GM12878 (cell line): ENCODE measurements at regions not wholly inside any gene's neighbourhood (a gene's known extent, or its start where the extent isn't known, plus 50 kb on each side); places are given as distances from the start of the nearest gene placed in this dataset.
A peak's percentile ranks its signal among the peaks of the same experiment; 100 is the strongest.

ENCODE experiments used
- ATAC-seq: fragments of 200-7000 bp; cut with Tn5 transposase; 3 replicates; pipeline ENCODE4 v1.9.1; 2020; ENCODE audit warnings: mild to moderate bottlenecking, moderate library complexity
- BruUV-seq: library from RNA; stranded (reverse); fragments of 400-500 nt; replicated peaks from 2 replicates; lab custom pipeline; 2021; lab: Mats Ljungman, UMichigan
- CTCF ChIA-PET: fragments of 300-600 bp; sonication (Branson Sonifier 250); formaldehyde crosslinking; extraction: SDS; loops from one replicate; lab custom pipeline; 2021; ENCODE audit warnings: inconsistent platforms; lab: Yijun Ruan, JAX
- POLR2A ChIA-PET: fragments of 350-600 bp; formaldehyde crosslinking; extraction: SDS; loops from one replicate; lab custom pipeline; 2021; ENCODE audit warnings: inconsistent platforms; lab: Charles Lee
- RAD21 ChIA-PET: fragments of 300-600 bp; sonication (Branson Sonifier 250); formaldehyde crosslinking; loops from one replicate; lab custom pipeline; 2023; ENCODE audit warnings: antibody characterized with exemption; ENCODE audit not compliant: unreplicated experiment; lab: Charles Lee
- SMC1A ChIA-PET: fragments of 300-600 bp; sonication (Branson Sonifier 250); formaldehyde crosslinking; loops from one replicate; lab custom pipeline; 2023; ENCODE audit not compliant: unreplicated experiment, uncharacterized antibody; lab: Charles Lee
- DNase-seq: peaks from one replicate; pipeline ENCODE4 v3.0.0-alpha.2; 2011; ENCODE audit warnings: low read depth, low spot score
- FAIRE-seq: peaks from 3 replicates; lab custom pipeline; 2011; peaks lifted over from hg19 to GRCh38; lab: Jason Lieb, UNC
- H2AFZ ChIP-seq: 2 replicates; pipeline ENCODE4 v1.6.0; 2011; ENCODE audit warnings: low read depth, low read length, control low read depth; ENCODE audit not compliant: control insufficient read depth
- H3K27ac ChIP-seq: 2 replicates; pipeline ENCODE4 v1.5.1; 2011; ENCODE audit warnings: control low read depth; ENCODE audit not compliant: control insufficient read depth, insufficient read depth
- H3K27me3 ChIP-seq, 2 experiments: replicated peaks in 1 of 2; 2 replicates each; pipeline versions ENCODE4 v1.6.0 to v1.6.1; 2011; ENCODE audit warnings: low read length in 1 of 2; ENCODE audit not compliant: control insufficient read depth in 2 of 2, insufficient read depth in 2 of 2
- H3K36me3 ChIP-seq, 2 experiments: 2 replicates each; pipeline ENCODE4 v1.5.1; 2011; ENCODE audit warnings: low read length in 1 of 2; ENCODE audit not compliant: control insufficient read depth in 2 of 2, insufficient read depth in 2 of 2
- H3K4me1 ChIP-seq: 2 replicates; pipeline ENCODE4 v1.6.1; 2011; ENCODE audit warnings: mild to moderate bottlenecking, low read length, moderate library complexity, mixed read lengths; ENCODE audit not compliant: control insufficient read depth, insufficient read depth
- H3K4me2 ChIP-seq: 2 replicates; pipeline ENCODE4 v1.6.0; 2011; ENCODE audit warnings: control low read depth; ENCODE audit not compliant: control insufficient read depth, insufficient read depth
- H3K4me3 ChIP-seq: fragments of 200-600 bp; sonication (generic); 2 replicates; pipeline ENCODE4 v1.5.1; 2016
- H3K79me2 ChIP-seq: 2 replicates; pipeline ENCODE4 v1.6.0; 2011; ENCODE audit warnings: low read length; ENCODE audit not compliant: control insufficient read depth, insufficient read depth
- H3K9ac ChIP-seq: 2 replicates; pipeline ENCODE4 v1.8.0; 2011; ENCODE audit warnings: low read length, control low read depth, mixed read lengths; ENCODE audit not compliant: control insufficient read depth, insufficient read depth
- H3K9me3 ChIP-seq: replicated peaks from 3 replicates; pipeline ENCODE4 v1.5.1; 2011; ENCODE audit warnings: mild to moderate bottlenecking, low read length; ENCODE audit not compliant: control insufficient read depth, insufficient read depth
- H4K20me1 ChIP-seq: 2 replicates; pipeline ENCODE4 v1.6.0; 2011; ENCODE audit not compliant: control insufficient read depth, insufficient read depth
- RAD21 ChIP-seq: IDR thresholded peaks from 2 replicates; pipeline ENCODE4 v1.6.1; 2011; ENCODE audit warnings: mild to moderate bottlenecking, low read depth, low read length, moderate library complexity; ENCODE audit not compliant: insufficient read depth
- SMARCA5 ChIP-seq: fragments of 450-650 bp; IDR thresholded peaks from 2 replicates; pipeline ENCODE4 v1.6.1; 2017; ENCODE audit warnings: mild to moderate bottlenecking
- SMC3 ChIP-seq: IDR thresholded peaks from 2 replicates; pipeline ENCODE4 v1.6.1; 2011; ENCODE audit warnings: low read length, improper control_type of control experiment, borderline replicate concordance
- YY1 ChIP-seq: IDR thresholded peaks from 2 replicates; pipeline ENCODE4 v1.6.1; 2011; ENCODE audit warnings: low read depth, mild to moderate bottlenecking, low read length
- WGBS: methylation state at CpG from one replicate; pipeline ENCODE4 v1.1.6; 2016; ENCODE audit warnings: low lambda C conversion rate; ENCODE audit not compliant: insufficient replicate concordance, insufficient coverage; ENCODE audit errors: missing lambda C conversion rate; 5-methylcytosine and 5-hydroxymethylcytosine counted together
- in situ Hi-C: fragments of 300-500 bp; cut with MboI; formaldehyde crosslinking; loops from 9 replicates; pipeline ENCODE4 v1.14.3; 2018; ENCODE audit warnings: mixed read lengths
- intact Hi-C: fragments of 100-400 bp; cut with micrococcal nuclease; formaldehyde crosslinking; loops from one replicate; pipeline ENCODE4 v1.14.2; 2022; ENCODE audit not compliant: unreplicated experiment
- TF ChIP-seq, protein P1 (sequence below), 3 experiments: IDR thresholded peaks in 2 of 3; conservative IDR thresholded peaks in 1 of 3; 2 replicates each; pipeline ENCODE4 v1.5.1; 2011; ENCODE audit warnings: low read depth in 3 of 3, low read length in 3 of 3, mild to moderate bottlenecking in 3 of 3, control low read depth in 2 of 3, moderate library complexity in 2 of 3, inconsistent platforms in 1 of 3, mixed read lengths in 1 of 3; ENCODE audit not compliant: control insufficient read depth in 2 of 3, insufficient read depth in 1 of 3; ENCODE audit errors: extremely low read depth in 1 of 3

DNA sequence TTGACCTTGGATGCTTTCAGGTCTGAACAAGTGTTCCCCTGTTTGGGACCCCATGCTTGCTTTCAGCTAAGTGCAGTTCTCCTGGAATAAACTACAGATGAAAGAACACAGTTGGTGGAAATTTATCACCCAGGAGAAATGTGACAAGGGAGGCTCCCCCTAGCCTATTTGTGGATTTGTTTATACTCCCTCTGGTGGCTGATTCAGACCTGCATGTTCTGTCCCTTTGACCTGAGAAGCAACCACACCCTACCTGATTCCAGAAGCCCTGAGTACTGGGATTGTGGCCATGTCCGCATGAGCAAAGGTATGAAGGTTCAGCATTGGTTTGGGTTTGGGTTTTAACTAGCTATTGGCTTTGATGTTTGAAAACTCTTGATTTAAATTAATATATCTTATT lies 440.9 kb downstream of the MID1IP1 start:
- FAIRE-seq, result no peak
- no peaks in the 10 kb centered on the region for H3K36me3 ChIP-seq
- peaks cover 4% of the 10 kb centered on the region; the same call in 1 of the 2 replicates for H3K4me1 ChIP-seq
- H3K27ac ChIP-seq, result no peak overlapping the region
- H4K20me1 ChIP-seq, result no peaks in the 10 kb centered on the region
- CTCF ChIA-PET, result interaction anchor here (0.9 to 6.5 kb wide), 19 partner anchors 8 to 491 kb away, joined by 3 to 53 read pairs (median 6); no protein-coding TSS in a partner anchor
- no TSS peak for BruUV-seq
- no peaks in the 10 kb centered on the region; a peak in 1 of 4 replicates for H3K27me3 ChIP-seq
- SMC1A ChIA-PET, result interaction anchor here (0.7 to 5.1 kb wide), 10 partner anchors 8 to 491 kb away, joined by 3 to 47 read pairs (median 4); no protein-coding TSS in a partner anchor
- intact Hi-C loops, result loop anchor here (1.0 to 5.0 kb wide), 4 partner anchors 80 to 487 kb away; no protein-coding TSS in a partner anchor
- H3K79me2 ChIP-seq, result no peaks in the 10 kb centered on the region
- no peak overlapping the region for H3K9ac ChIP-seq
- in situ Hi-C loops, result loop anchor here (5.0 kb wide), 1 partner anchor 485 kb away; no protein-coding TSS in a partner anchor
- RAD21 ChIA-PET, result interaction anchor here (0.9 to 4.9 kb wide), 7 partner anchors 45 to 108 kb away, joined by 3 to 39 read pairs (median 5); no protein-coding TSS in a partner anchor
- H3K4me3 ChIP-seq, result no peak overlapping the region
- no peak overlapping the region for H2AFZ ChIP-seq
- H3K9me3 ChIP-seq, result no peaks in the 10 kb centered on the region; the same call in 2 of the 3 replicates
- TF ChIP-seq RAD21, result peak; percentile 55
- TF ChIP-seq YY1, result 0 out of 2 replicates have a peak, but pooled peaks have one; percentile 18
- TF ChIP-seq, protein P1, sequence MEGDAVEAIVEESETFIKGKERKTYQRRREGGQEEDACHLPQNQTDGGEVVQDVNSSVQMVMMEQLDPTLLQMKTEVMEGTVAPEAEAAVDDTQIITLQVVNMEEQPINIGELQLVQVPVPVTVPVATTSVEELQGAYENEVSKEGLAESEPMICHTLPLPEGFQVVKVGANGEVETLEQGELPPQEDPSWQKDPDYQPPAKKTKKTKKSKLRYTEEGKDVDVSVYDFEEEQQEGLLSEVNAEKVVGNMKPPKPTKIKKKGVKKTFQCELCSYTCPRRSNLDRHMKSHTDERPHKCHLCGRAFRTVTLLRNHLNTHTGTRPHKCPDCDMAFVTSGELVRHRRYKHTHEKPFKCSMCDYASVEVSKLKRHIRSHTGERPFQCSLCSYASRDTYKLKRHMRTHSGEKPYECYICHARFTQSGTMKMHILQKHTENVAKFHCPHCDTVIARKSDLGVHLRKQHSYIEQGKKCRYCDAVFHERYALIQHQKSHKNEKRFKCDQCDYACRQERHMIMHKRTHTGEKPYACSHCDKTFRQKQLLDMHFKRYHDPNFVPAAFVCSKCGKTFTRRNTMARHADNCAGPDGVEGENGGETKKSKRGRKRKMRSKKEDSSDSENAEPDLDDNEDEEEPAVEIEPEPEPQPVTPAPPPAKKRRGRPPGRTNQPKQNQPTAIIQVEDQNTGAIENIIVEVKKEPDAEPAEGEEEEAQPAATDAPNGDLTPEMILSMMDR (IDR thresholded peaks at IDR 0.05 in 2 of 3, conservative IDR thresholded peaks at IDR 0.05 in 1 of 3; ENCODE audit: control insufficient read depth in 2 of 3, extremely low read depth in 1 of 3, insufficient read depth in 1 of 3, low read depth in 3 of 3, low read length in 3 of 3), result peak; percentile 51 to 55 (median 54)
- TF ChIP-seq SMC3, result peak; percentile 58; the same call in 1 of the 2 replicates
- no peak for TF ChIP-seq SMARCA5
- POLR2A ChIA-PET, result no interaction called here
- no peak for DNase-seq
- WGBS, result 17% methylated on average over 1 of the region's 1 CpG
- peak; percentile 89 for ATAC-seq
- no peak overlapping the region for H3K4me2 ChIP-seq
